ENCODE measurements at regions not wholly inside any gene's neighbourhood (a gene's known extent, or its start where the extent isn't known, plus 50 kb on each side); places are given as distances from the start of the nearest gene placed in this dataset.

DNA sequence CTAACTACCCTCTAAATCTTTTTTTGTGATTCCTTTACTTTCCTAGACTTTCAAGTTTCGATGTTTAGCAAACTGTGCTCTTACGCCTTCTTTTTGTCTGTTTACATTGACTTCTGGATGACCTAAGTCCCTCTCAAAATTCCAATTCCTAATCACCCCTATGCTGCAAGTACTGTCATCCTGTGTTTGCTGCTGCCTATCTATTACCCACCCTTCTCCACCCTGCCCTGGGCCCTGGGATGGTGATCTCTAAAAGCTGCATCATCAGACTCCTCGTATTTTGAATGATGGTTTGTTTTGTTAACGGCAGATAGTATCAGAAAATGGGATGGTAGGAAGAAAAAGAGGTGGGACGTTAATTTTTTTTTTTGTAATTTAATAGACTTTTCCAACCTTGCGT, 272.1 kb downstream of the DIO2 start:
- TF ChIP-seq, protein P1, sequence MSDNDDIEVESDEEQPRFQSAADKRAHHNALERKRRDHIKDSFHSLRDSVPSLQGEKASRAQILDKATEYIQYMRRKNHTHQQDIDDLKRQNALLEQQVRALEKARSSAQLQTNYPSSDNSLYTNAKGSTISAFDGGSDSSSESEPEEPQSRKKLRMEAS (IDR thresholded peaks at IDR 0.05): no peak
- TF ChIP-seq CBX3 (IDR thresholded peaks at IDR 0.05; ENCODE audit: low read depth) (no peak), POLR2AphosphoS5 (IDR thresholded peaks at IDR 0.05; ENCODE audit: low read depth, low read length) (no peak), POLR2A (IDR thresholded peaks at IDR 0.05; ENCODE audit: borderline replicate concordance, extremely low read depth, insufficient read depth, insufficient read length) (no peak), EZH2phosphoT487 (IDR thresholded peaks at IDR 0.05; ENCODE audit: borderline replicate concordance) (no peak), EZH2 (IDR thresholded peaks at IDR 0.05) (no peak)
- TF ChIP-seq, protein P2, sequence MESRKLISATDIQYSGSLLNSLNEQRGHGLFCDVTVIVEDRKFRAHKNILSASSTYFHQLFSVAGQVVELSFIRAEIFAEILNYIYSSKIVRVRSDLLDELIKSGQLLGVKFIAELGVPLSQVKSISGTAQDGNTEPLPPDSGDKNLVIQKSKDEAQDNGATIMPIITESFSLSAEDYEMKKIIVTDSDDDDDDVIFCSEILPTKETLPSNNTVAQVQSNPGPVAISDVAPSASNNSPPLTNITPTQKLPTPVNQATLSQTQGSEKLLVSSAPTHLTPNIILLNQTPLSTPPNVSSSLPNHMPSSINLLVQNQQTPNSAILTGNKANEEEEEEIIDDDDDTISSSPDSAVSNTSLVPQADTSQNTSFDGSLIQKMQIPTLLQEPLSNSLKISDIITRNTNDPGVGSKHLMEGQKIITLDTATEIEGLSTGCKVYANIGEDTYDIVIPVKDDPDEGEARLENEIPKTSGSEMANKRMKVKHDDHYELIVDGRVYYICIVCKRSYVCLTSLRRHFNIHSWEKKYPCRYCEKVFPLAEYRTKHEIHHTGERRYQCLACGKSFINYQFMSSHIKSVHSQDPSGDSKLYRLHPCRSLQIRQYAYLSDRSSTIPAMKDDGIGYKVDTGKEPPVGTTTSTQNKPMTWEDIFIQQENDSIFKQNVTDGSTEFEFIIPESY (IDR thresholded peaks at IDR 0.05; ENCODE audit: extremely low read depth, insufficient replicate concordance, low read length): no peak
- TF ChIP-seq, protein P3, sequence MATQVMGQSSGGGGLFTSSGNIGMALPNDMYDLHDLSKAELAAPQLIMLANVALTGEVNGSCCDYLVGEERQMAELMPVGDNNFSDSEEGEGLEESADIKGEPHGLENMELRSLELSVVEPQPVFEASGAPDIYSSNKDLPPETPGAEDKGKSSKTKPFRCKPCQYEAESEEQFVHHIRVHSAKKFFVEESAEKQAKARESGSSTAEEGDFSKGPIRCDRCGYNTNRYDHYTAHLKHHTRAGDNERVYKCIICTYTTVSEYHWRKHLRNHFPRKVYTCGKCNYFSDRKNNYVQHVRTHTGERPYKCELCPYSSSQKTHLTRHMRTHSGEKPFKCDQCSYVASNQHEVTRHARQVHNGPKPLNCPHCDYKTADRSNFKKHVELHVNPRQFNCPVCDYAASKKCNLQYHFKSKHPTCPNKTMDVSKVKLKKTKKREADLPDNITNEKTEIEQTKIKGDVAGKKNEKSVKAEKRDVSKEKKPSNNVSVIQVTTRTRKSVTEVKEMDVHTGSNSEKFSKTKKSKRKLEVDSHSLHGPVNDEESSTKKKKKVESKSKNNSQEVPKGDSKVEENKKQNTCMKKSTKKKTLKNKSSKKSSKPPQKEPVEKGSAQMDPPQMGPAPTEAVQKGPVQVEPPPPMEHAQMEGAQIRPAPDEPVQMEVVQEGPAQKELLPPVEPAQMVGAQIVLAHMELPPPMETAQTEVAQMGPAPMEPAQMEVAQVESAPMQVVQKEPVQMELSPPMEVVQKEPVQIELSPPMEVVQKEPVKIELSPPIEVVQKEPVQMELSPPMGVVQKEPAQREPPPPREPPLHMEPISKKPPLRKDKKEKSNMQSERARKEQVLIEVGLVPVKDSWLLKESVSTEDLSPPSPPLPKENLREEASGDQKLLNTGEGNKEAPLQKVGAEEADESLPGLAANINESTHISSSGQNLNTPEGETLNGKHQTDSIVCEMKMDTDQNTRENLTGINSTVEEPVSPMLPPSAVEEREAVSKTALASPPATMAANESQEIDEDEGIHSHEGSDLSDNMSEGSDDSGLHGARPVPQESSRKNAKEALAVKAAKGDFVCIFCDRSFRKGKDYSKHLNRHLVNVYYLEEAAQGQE (IDR thresholded peaks at IDR 0.05; ENCODE audit: low read depth): no peak
- Histone ChIP-seq H3K79me2 (ENCODE audit: insufficient read depth, low read length) (no peaks in the 10 kb centered on the region), H2AFZ (ENCODE audit: low read depth, low read length, poor library complexity, severe bottlenecking) (no peak overlapping the region), H3K9ac (ENCODE audit: low read length) (no peak overlapping the region), H3K9me3 (ENCODE audit: control insufficient read depth in 1 of 2, insufficient read depth in 1 of 2, low read depth in 1 of 2, low read length in 2 of 2) (peaks cover 0 to 3% of the 10 kb centered on the region in 2 experiments; a peak in 2 of 4 replicates), H4K20me1 (ENCODE audit: insufficient read depth) (no peaks in the 10 kb centered on the region), H3K4me3 (replicated peaks in 1 of 2; ENCODE audit: low read depth in 1 of 2, low read length in 2 of 2) (no peak overlapping the region), H3K27me3 (ENCODE audit: insufficient read depth, low read length) (no peaks in the 10 kb centered on the region), H3K4me2 (ENCODE audit: low read length) (no peak overlapping the region), H3K9me2 (ENCODE audit: insufficient read depth) (no peaks in the 10 kb centered on the region), H3K4me1 (ENCODE audit: control insufficient read depth in 1 of 2, insufficient read depth in 2 of 2, low read length in 2 of 2) (no peaks in the 10 kb centered on the region), H3K27ac (ENCODE audit: low read depth, low read length) (no peak overlapping the region), H3K36me3 (ENCODE audit: control insufficient read depth in 1 of 2, insufficient read depth in 2 of 2, low read length in 2 of 2) (no peaks in the 10 kb centered on the region)
- ChIA-PET CTCF (no interaction called here), RAD21 (ENCODE audit: low non-redundant PET in 1 of 2, low total read pairs in 2 of 2, uncharacterized antibody in 2 of 2, unreplicated experiment in 2 of 2) (no interaction called here), POLR2A (no interaction called here)
- intact Hi-C loops (cut with micrococcal nuclease): no loop called here
- DNase-seq (ENCODE audit: low read depth, low spot score): no peak
- ATAC-seq: no peak
- no TSS peak for BruUV-seq (replicated peaks)

Measured in HCT116 (cell line).